OCI-LY7 (cell line): ENCODE measurements at regions not wholly inside any gene's neighbourhood (a gene's known extent, or its start where the extent isn't known, plus 50 kb on each side); places are given as distances from the start of the nearest gene placed in this dataset.

ENCODE experiments used
- BruUV-seq: library from RNA; stranded (reverse); fragments of 400-500 nt; replicated peaks from 2 replicates; lab custom pipeline; 2021; lab: Mats Ljungman, UMichigan
- CTCF ChIA-PET: fragments of 300-600 bp; sonication (Branson Sonifier 250); formaldehyde crosslinking; loops from one replicate; lab custom pipeline; 2022; ENCODE audit warnings: antibody characterized with exemption; ENCODE audit not compliant: unreplicated experiment; lab: Charles Lee
- POLR2A ChIA-PET: fragments of 300-600 bp; sonication (Branson Sonifier 250); formaldehyde crosslinking; loops from one replicate; lab custom pipeline; 2022; ENCODE audit warnings: antibody characterized with exemption; lab: Charles Lee
- DNase-seq: peaks from one replicate; pipeline ENCODE4 v3.0.0-alpha.2; 2015; ENCODE audit warnings: low spot score
- H2AFZ ChIP-seq: fragments of 200-600 bp; sonication (generic), shearing (Covaris generic); 2 replicates; pipeline ENCODE4 v1.6.1; 2014; ENCODE audit warnings: mild to moderate bottlenecking, antibody characterized with exemption, low read length, moderate library complexity
- H3K27ac ChIP-seq: fragments of 200-600 bp; sonication (generic); 2 replicates; pipeline ENCODE4 v1.5.1; 2014; ENCODE audit warnings: mixed run types, low read depth, mild to moderate bottlenecking, moderate library complexity, low read length, inconsistent platforms; ENCODE audit not compliant: poor library complexity, severe bottlenecking
- H3K36me3 ChIP-seq: fragments of 200-600 bp; sonication (generic); 2 replicates; pipeline ENCODE4 v1.6.1; 2014; ENCODE audit warnings: mild to moderate bottlenecking, antibody characterized with exemption, low read length, moderate library complexity, mixed read lengths; ENCODE audit not compliant: insufficient read depth
- H3K4me1 ChIP-seq: fragments of 200-600 bp; sonication (generic); 2 replicates; pipeline ENCODE4 v1.5.1; 2014; ENCODE audit warnings: mild to moderate bottlenecking, low read length; ENCODE audit not compliant: insufficient read depth, poor library complexity, severe bottlenecking
- H3K4me2 ChIP-seq: fragments of 200-600 bp; sonication (generic); 2 replicates; pipeline ENCODE4 v1.6.1; 2014; ENCODE audit warnings: mild to moderate bottlenecking, low read length
- H3K4me3 ChIP-seq: fragments of 200-600 bp; sonication (generic); 2 replicates; pipeline ENCODE4 v1.5.1; 2014; ENCODE audit warnings: mild to moderate bottlenecking, low read depth, low read length; ENCODE audit not compliant: poor library complexity, severe bottlenecking
- H3K79me2 ChIP-seq: fragments of 200-600 bp; sonication (generic); 2 replicates; pipeline ENCODE4 v1.6.1; 2016; ENCODE audit warnings: low read depth, mild to moderate bottlenecking, low read length, moderate library complexity, mixed read lengths; ENCODE audit not compliant: insufficient read depth
- H3K9me2 ChIP-seq: fragments of 200-600 bp; sonication (generic); 2 replicates; pipeline ENCODE4 v1.6.1; 2016; ENCODE audit warnings: mild to moderate bottlenecking, low read length, mixed read lengths; ENCODE audit not compliant: insufficient read depth
- H3K9me3 ChIP-seq: fragments of 200-600 bp; sonication (generic); 2 replicates; pipeline ENCODE4 v1.6.1; 2014; ENCODE audit warnings: mild to moderate bottlenecking, mixed run types, low read length, mixed read lengths
- H4K20me1 ChIP-seq: fragments of 200-600 bp; sonication (generic); 2 replicates; pipeline ENCODE4 v1.6.1; 2014; ENCODE audit warnings: mild to moderate bottlenecking, antibody characterized with exemption, low read length, moderate library complexity, mixed read lengths; ENCODE audit not compliant: insufficient read depth
- CTCF ChIP-seq: fragments of 200-600 bp; sonication (generic); conservative IDR thresholded peaks from 2 replicates; pipeline ENCODE4 v1.5.1; 2014; ENCODE audit warnings: mild to moderate bottlenecking, antibody characterized with exemption, low read length, moderate library complexity, mixed read lengths
- EZH2phosphoT487 ChIP-seq: fragments of 200-600 bp; sonication (generic); IDR thresholded peaks from 2 replicates; pipeline ENCODE4 v1.6.1; 2018; ENCODE audit warnings: low read depth, borderline replicate concordance, mild to moderate bottlenecking, mixed run types, antibody characterized with exemption, low read length, moderate library complexity, mixed read lengths
- intact Hi-C: fragments of 100-400 bp; cut with micrococcal nuclease; formaldehyde crosslinking; loops from one replicate; pipeline ENCODE4 v1.10.0; 2022; ENCODE audit not compliant: unreplicated experiment

- no peak for DNase-seq
- no peak overlapping the region for H3K4me2 ChIP-seq
- intact Hi-C loops, result no loop called here
- H3K27ac ChIP-seq, result no peak overlapping the region
- no peaks in the 10 kb centered on the region for H3K4me1 ChIP-seq
- H3K9me2 ChIP-seq, result no peaks in the 10 kb centered on the region
- no peaks in the 10 kb centered on the region for H3K36me3 ChIP-seq
- H3K4me3 ChIP-seq, result no peak overlapping the region
- ChIA-PET CTCF (no interaction called here), POLR2A (interaction anchor here (0.9 to 1.4 kb wide), 2 partner anchors 11 to 22 kb away, joined by 3 to 4 read pairs; no protein-coding TSS in a partner anchor)
- BruUV-seq, result no TSS peak
- no peaks in the 10 kb centered on the region for H3K9me3 ChIP-seq
- no peak for TF ChIP-seq CTCF
- no peaks in the 10 kb centered on the region for H4K20me1 ChIP-seq
- no peaks in the 10 kb centered on the region for H3K79me2 ChIP-seq
- no peak overlapping the region for H2AFZ ChIP-seq
Observed at GRCh38 chr7:86958380-86958779, 101.1 kb downstream of the ELAPOR2 start.

GRCh38 chr7:86956567-86956966 lies 102.9 kb downstream of the ELAPOR2 start:
- ChIA-PET CTCF (interaction anchor here (0.5 kb wide), 1 partner anchor 42 kb away, joined by 3 read pairs; no protein-coding TSS in a partner anchor), POLR2A (interaction anchor here (0.9 to 1.8 kb wide), 2 partner anchors 10 to 13 kb away, joined by 4 to 6 read pairs; no protein-coding TSS in a partner anchor)
- Histone ChIP-seq H3K9me3 (no peaks in the 10 kb centered on the region), H4K20me1 (no peaks in the 10 kb centered on the region), H3K4me1 (no peaks in the 10 kb centered on the region), H3K36me3 (no peaks in the 10 kb centered on the region), H3K27ac (no peak overlapping the region), H2AFZ (no peak overlapping the region), H3K4me3 (no peak overlapping the region), H3K4me2 (no peak overlapping the region), H3K79me2 (no peaks in the 10 kb centered on the region), H3K9me2 (no peaks in the 10 kb centered on the region)
- no peak for DNase-seq
- TF ChIP-seq EZH2phosphoT487, result no peak
- no TSS peak for BruUV-seq
- intact Hi-C loops, result no loop called here

GRCh38 chr7:86955895-86956503 lies 103.5 kb downstream of the ELAPOR2 start:
- H3K79me2 ChIP-seq, result no peaks in the 10 kb centered on the region
- intact Hi-C loops, result no loop called here
- no peak overlapping the region for H3K4me2 ChIP-seq
- H3K9me2 ChIP-seq, result no peaks in the 10 kb centered on the region
- TF ChIP-seq EZH2phosphoT487 (no peak), CTCF (no peak)
- no peak overlapping the region for H3K27ac ChIP-seq
- DNase-seq, result no peak
- H3K9me3 ChIP-seq, result no peaks in the 10 kb centered on the region
- H3K4me1 ChIP-seq, result no peaks in the 10 kb centered on the region
- H2AFZ ChIP-seq, result no peak overlapping the region
- H3K4me3 ChIP-seq, result no peak overlapping the region
- H4K20me1 ChIP-seq, result no peaks in the 10 kb centered on the region
- H3K36me3 ChIP-seq, result no peaks in the 10 kb centered on the region
- POLR2A ChIA-PET, result interaction anchor here (0.9 to 1.8 kb wide), 2 partner anchors 9 to 14 kb away, joined by 4 to 6 read pairs; no protein-coding TSS in a partner anchor
- no TSS peak for BruUV-seq
- CTCF ChIA-PET, result interaction anchor here (0.5 kb wide), 1 partner anchor 42 kb away, joined by 3 read pairs; no protein-coding TSS in a partner anchor
